ENCODE measurements at regions not wholly inside any gene's neighbourhood (a gene's known extent, or its start where the extent isn't known, plus 50 kb on each side); places are given as distances from the start of the nearest gene placed in this dataset.

GRCh38 chr3:127475975-127476705 lies 114.4 kb downstream of the TPRA1 start:
- TF ChIP-seq ELF4 (IDR thresholded peaks at IDR 0.05) (no peak), CTBP1 (IDR thresholded peaks at IDR 0.05; ENCODE audit: borderline replicate concordance) (no peak)

Measured in HEK293T (cell line).